Prostate gland (tissue), 2 donors: ENCODE measurements at regions not wholly inside any gene's neighbourhood (a gene's known extent, or its start where the extent isn't known, plus 50 kb on each side); places are given as distances from the start of the nearest gene placed in this dataset.

ENCODE experiments used
- DNase-seq: peaks from one replicate; pipeline ENCODE4 v3.0.0-alpha.2; 2019; ENCODE audit warnings: low spot score
- H3K27ac ChIP-seq, 2 donors: fragments of 200-600 bp; sonication (generic); 2 replicates each; pipeline ENCODE4 v1.5.1; 2017 to 2019
- H3K27me3 ChIP-seq: fragments of 200-600 bp; sonication (generic); replicated peaks from 2 replicates; pipeline ENCODE4 v1.5.1; 2019; ENCODE audit not compliant: insufficient read depth
- H3K36me3 ChIP-seq, 2 donors: fragments of 200-600 bp; sonication (generic); 1 replicate in 1 of 2; 2 replicates in 1 of 2; pipeline versions ENCODE4 v1.5.1 to v1.8.1; 2017 to 2019
- H3K4me1 ChIP-seq: fragments of 200-600 bp; sonication (generic); replicated peaks from 2 replicates; pipeline ENCODE4 v1.5.1; 2019
- H3K4me3 ChIP-seq, 2 donors: fragments of 200-600 bp; sonication (generic); 2 replicates each; pipeline ENCODE4 v1.5.1; 2017 to 2019
- H3K9me3 ChIP-seq: fragments of 200-600 bp; sonication (generic); 2 replicates; pipeline ENCODE4 v1.5.1; 2017
- CTCF ChIP-seq, 4 experiments: fragments of 200-600 bp in 2 of 4; fragments of 450-650 bp in 2 of 4; sonication (generic) in 2 of 4; IDR thresholded peaks; 1 replicate in 3 of 4; 2 replicates in 1 of 4; pipeline ENCODE4 v1.5.1; 2016 to 2019; ENCODE audit warnings: antibody characterized with exemption in 4 of 4, mild to moderate bottlenecking in 2 of 4, moderate library complexity in 2 of 4
- POLR2A ChIP-seq: fragments of 450-650 bp; IDR thresholded peaks from one replicate; pipeline ENCODE4 v1.6.1; 2016; ENCODE audit warnings: antibody characterized with exemption, mild to moderate bottlenecking
- POLR2AphosphoS5 ChIP-seq: sonication (generic); formaldehyde crosslinking; IDR thresholded peaks from one replicate; pipeline ENCODE4 v1.6.1; 2017; ENCODE audit warnings: antibody characterized with exemption
- WGBS: methylation state at CpG from one replicate; pipeline ENCODE4 v1.1.5; 2018; 5-methylcytosine and 5-hydroxymethylcytosine counted together
- intact Hi-C: fragments of 100-400 bp; cut with DNase I; formaldehyde crosslinking; loops from one replicate; pipeline ENCODE4 v1.14.2; 2022

- no peak overlapping the region for H3K27ac ChIP-seq
- H3K4me1 ChIP-seq = no peaks in the 10 kb centered on the region
- H3K27me3 ChIP-seq = no peaks in the 10 kb centered on the region
- no peaks in the 10 kb centered on the region for H3K9me3 ChIP-seq
- WGBS = 96% methylated on average over 15 of the region's 15 CpGs
- intact Hi-C loops = no loop called here
- no peaks in the 10 kb centered on the region for H3K36me3 ChIP-seq
- H3K4me3 ChIP-seq = no peak overlapping the region
- no peak for DNase-seq
- TF ChIP-seq POLR2A (no peak), POLR2AphosphoS5 (no peak), CTCF (IDR thresholded peaks at IDR 0.05) (no peak)
Observed at GRCh38 chr20:47879771-47880170, 94.5 kb upstream of the SULF2 start.

GRCh38 chr20:47878601-47879027 lies 93.3 kb upstream of the SULF2 start:
- WGBS = 88% methylated on average over 6 of the region's 6 CpGs
- no peak for DNase-seq
- intact Hi-C loops = no loop called here

GRCh38 chr20:47876311-47877088 lies 91.2 kb upstream of the SULF2 start:
- intact Hi-C loops = no loop called here
- no peaks in the 10 kb centered on the region for H3K4me1 ChIP-seq
- H3K27ac ChIP-seq = no peak overlapping the region
- H3K27me3 ChIP-seq = no peaks in the 10 kb centered on the region
- H3K36me3 ChIP-seq = no peaks in the 10 kb centered on the region
- DNase-seq = no peak
- no peak overlapping the region for H3K4me3 ChIP-seq
- 79% methylated on average over 5 of the region's 5 CpGs for WGBS
- no peaks in the 10 kb centered on the region for H3K9me3 ChIP-seq
- TF ChIP-seq CTCF (IDR thresholded peaks at IDR 0.05) (no peak), POLR2A (no peak), POLR2AphosphoS5 (no peak)

More at GRCh38 chr20:47878601-47879027, 93.3 kb upstream of the SULF2 start:
- H3K4me1 ChIP-seq = no peaks in the 10 kb centered on the region
- H3K36me3 ChIP-seq = no peaks in the 10 kb centered on the region
- no peak overlapping the region for H3K4me3 ChIP-seq
- no peak overlapping the region for H3K27ac ChIP-seq
- no peaks in the 10 kb centered on the region for H3K9me3 ChIP-seq
- H3K27me3 ChIP-seq = no peaks in the 10 kb centered on the region
- TF ChIP-seq CTCF (IDR thresholded peaks at IDR 0.05) (no peak), POLR2AphosphoS5 (no peak), POLR2A (no peak)

GRCh38 chr20:47875297-47876025 lies 90.2 kb upstream of the SULF2 start:
- intact Hi-C loops = no loop called here
- Histone ChIP-seq H3K36me3 (no peaks in the 10 kb centered on the region), H3K9me3 (no peaks in the 10 kb centered on the region), H3K27me3 (no peaks in the 10 kb centered on the region), H3K27ac (no peak overlapping the region), H3K4me1 (no peaks in the 10 kb centered on the region), H3K4me3 (no peak overlapping the region)
- TF ChIP-seq CTCF (IDR thresholded peaks at IDR 0.05) (no peak), POLR2AphosphoS5 (no peak), POLR2A (no peak)
- 69% methylated on average over 13 of the region's 13 CpGs for WGBS
- no peak for DNase-seq
